ENCODE measurements at regions not wholly inside any gene's neighbourhood (a gene's known extent, or its start where the extent isn't known, plus 50 kb on each side); places are given as distances from the start of the nearest gene placed in this dataset.

DNA sequence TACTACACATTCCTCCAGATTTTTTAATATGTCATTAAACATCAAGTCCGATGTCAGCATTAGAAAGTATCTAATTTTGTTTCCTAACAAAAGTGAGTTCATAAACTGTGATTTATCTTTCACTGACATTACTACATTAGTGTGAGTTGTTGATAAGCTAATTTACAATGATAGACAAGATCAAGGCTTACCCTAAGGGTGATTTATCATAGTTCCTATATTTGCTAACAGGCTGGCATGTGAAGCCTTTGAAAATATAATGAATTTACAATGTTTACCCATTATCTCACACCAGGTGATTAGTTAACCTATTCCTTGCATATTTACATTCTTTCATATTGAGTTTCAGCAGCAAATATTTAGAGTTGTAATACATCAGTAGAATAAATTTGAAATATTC, 1096.9 kb upstream of the NUDT12 start:
- Histone ChIP-seq H3K27ac (ENCODE audit: insufficient read depth, low read length) (no peak overlapping the region), H3K79me1 (ENCODE audit: low read depth in 1 of 2, low read length in 2 of 2) (no peaks in the 10 kb centered on the region), H3K18ac (ENCODE audit: low read depth, low read length) (no peak overlapping the region), H3K36me3 (ENCODE audit: control insufficient read depth, insufficient read depth, low read length) (no peaks in the 10 kb centered on the region), H4K8ac (ENCODE audit: low read depth in 2 of 2, low read length in 2 of 2) (no peak overlapping the region), H4K91ac (ENCODE audit: insufficient read depth, low read depth, low read length) (no peak overlapping the region), H3K9ac (ENCODE audit: low read depth, low read length) (no peak overlapping the region), H3K4me3 (ENCODE audit: insufficient read depth, low read depth, low read length) (no peak overlapping the region), H4K5ac (ENCODE audit: low read depth, low read length) (no peak overlapping the region), H4K20me1 (ENCODE audit: insufficient read depth, low read length) (no peaks in the 10 kb centered on the region), H3K4me2 (ENCODE audit: low read depth, low read length) (no peak overlapping the region), H3K27me3 (ENCODE audit: control insufficient read depth, insufficient read depth, low read length) (no peaks in the 10 kb centered on the region), H3K56ac (ENCODE audit: extremely low read depth, insufficient read depth, low read length) (no peak overlapping the region), H2BK20ac (ENCODE audit: low read depth, low read length) (no peak overlapping the region), H3K4ac (ENCODE audit: low read depth, low read length) (no peak overlapping the region), H3K14ac (replicated peaks; ENCODE audit: low read depth, low read length) (no peak overlapping the region), H2BK5ac (ENCODE audit: low read depth, low read length, poor library complexity, severe bottlenecking) (no peak overlapping the region), H2BK15ac (ENCODE audit: low read depth, low read length) (no peak overlapping the region), H2AFZ (replicated peaks; ENCODE audit: low read length, poor library complexity) (no peak overlapping the region), H2AK9ac (replicated peaks; ENCODE audit: low read depth, low read length, poor library complexity) (no peak overlapping the region), H3K9me1 (ENCODE audit: insufficient read depth, low read length) (no peaks in the 10 kb centered on the region), H3K4me1 (ENCODE audit: control insufficient read depth, insufficient read depth, low read length) (no peaks in the 10 kb centered on the region), H3K23ac (ENCODE audit: low read depth, low read length) (no peak overlapping the region), H2BK120ac (ENCODE audit: low read depth, low read length) (no peak overlapping the region), H3K9me3 (ENCODE audit: control insufficient read depth, insufficient read depth, low read length) (no peaks in the 10 kb centered on the region), H2AK5ac (ENCODE audit: low read depth, low read length) (no peak overlapping the region)
- in situ Hi-C loops (cut with MboI; ENCODE audit: low sequenced_read_pairs) (no loop called here), intact Hi-C loops (cut with micrococcal nuclease) (no loop called here), dilution Hi-C loops (cut with HindIII; ENCODE audit: low sequenced_read_pairs, unreplicated experiment) (no loop called here)
- TF ChIP-seq MXI1 (IDR thresholded peaks at IDR 0.05; ENCODE audit: borderline replicate concordance, low read depth, low read length), result no peak
- TF ChIP-seq, protein P1, sequence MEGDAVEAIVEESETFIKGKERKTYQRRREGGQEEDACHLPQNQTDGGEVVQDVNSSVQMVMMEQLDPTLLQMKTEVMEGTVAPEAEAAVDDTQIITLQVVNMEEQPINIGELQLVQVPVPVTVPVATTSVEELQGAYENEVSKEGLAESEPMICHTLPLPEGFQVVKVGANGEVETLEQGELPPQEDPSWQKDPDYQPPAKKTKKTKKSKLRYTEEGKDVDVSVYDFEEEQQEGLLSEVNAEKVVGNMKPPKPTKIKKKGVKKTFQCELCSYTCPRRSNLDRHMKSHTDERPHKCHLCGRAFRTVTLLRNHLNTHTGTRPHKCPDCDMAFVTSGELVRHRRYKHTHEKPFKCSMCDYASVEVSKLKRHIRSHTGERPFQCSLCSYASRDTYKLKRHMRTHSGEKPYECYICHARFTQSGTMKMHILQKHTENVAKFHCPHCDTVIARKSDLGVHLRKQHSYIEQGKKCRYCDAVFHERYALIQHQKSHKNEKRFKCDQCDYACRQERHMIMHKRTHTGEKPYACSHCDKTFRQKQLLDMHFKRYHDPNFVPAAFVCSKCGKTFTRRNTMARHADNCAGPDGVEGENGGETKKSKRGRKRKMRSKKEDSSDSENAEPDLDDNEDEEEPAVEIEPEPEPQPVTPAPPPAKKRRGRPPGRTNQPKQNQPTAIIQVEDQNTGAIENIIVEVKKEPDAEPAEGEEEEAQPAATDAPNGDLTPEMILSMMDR (conservative IDR thresholded peaks at IDR 0.05; ENCODE audit: low read depth, low read length), result no peak
- ChIA-PET CTCF (no interaction called here), POLR2A (ENCODE audit: unreplicated experiment) (no interaction called here)
- ATAC-seq (ENCODE audit: low read depth) (no peak), DNase-seq (no peak)
- WGBS, 2 experiments (ENCODE audit: extremely low coverage in 2 of 2, insufficient read length in 1 of 2), result no CpG with 5 or more reads among the region's 1 CpG
- BruUV-seq (replicated peaks), result no TSS peak

Data from IMR-90 (cell line).